HuH-7.5 (cell line): ENCODE measurements at regions not wholly inside any gene's neighbourhood (a gene's known extent, or its start where the extent isn't known, plus 50 kb on each side); places are given as distances from the start of the nearest gene placed in this dataset.
"Not testable (repeated sequence)": the region's sequence is repeated elsewhere in the genome, so short reads cannot be mapped to it uniquely, and the experiment has no call there.

ENCODE experiments used
- DNase-seq: peaks from one replicate; pipeline ENCODE4 v3.0.0; 2011; ENCODE audit warnings: low spot score

DNA sequence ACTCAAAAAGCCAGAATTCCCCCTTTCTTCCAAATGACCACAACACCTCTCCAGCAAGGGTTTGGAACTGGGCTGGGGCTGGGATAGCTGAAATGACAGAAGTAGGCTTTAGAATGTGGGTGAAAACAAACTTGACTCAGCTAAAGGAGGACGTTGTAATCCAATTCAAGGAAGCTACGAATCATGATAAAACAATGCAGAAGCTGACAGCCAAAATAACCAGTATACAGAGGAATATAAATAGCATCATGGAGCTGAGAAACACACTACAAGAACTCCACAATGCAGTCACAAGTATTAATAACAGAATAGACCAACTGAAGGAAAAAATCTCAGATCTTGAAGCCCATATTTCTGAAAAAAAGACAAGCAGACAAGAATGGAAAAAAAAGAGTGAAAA, 95.8 kb upstream of the TET2 start:
- DNase-seq = no peak

DNA sequence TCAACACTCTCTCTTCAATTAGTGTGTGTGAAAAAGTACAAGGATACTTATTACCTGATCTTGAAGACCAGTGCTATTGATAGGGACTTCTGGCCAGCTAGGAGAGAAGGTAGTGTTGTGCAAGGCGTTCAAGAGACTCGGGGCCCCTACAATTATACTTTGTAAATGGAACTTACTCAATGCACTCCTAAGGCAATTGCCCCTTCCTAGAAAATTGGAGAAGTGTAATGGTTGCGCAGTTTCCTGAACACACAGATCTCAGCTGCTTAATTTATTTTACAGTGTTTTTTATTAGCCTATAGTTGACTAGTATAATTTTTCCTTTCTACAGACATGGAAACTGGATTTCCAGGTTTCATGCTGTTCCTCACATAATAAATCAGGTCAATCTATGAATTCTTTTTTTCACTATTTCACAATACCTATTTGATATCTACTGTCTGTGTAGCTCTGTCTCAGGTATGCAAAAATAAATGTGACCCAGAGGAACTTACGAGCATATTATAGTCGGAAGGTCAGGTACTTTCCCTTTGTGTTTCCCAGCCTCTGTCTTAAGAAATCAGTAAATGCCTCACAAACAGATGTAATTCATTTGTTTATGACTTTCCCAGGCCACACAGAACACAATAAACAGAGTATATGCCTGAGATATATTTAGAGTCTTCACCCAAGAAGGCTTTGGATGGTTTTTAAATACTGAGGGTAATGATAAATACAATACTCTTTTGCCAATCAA, 89.1 kb upstream of the TET2 start:
- DNase-seq = no peak

DNA sequence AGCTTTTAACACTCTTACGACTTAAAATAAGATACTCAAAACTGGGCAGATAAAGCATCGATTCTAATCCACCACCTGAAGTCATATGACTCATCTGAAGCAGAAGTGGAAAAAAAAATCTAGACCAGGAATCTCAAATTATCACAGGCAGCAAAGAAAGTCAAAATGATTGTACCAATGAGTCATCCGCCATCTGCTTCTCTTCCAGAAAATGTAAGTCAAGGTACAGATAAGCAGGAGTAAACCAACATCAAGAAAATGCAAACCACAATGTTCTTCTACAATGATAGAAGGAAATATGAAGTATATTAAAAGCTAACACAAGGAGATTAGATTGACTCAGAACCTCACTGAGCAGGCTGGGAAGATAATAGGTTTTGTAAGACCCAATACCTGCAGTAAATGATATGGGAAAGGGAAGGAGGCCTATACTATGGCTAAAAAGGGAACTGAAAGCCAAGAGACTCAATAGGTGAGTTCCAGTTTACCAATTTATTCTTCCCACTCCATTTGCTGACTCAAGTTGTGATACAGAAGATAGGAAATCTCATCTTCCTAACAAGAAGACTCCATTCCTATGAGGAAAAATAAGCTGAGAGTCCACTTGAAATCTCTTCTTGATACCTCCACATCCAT, 88.4 kb upstream of the TET2 start:
- DNase-seq = no peak

DNA sequence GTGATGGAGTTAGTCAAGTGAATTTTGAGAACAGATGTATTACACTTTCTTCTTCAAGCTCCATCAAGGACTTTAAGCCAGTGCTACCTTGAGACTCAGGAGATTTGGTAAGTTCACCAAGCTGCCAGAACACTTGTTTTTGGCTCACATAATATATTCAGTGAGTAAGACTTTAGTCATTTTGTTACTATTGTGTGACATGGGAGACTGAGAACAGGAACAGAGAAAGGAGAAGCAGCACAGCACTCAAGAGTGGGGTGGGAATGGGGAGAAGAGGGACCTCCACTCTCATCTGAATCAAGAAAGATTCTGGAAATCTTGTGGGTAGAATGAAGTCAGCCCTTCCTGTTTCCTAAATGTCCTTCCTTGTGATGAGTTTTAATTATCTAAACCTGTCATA, 87.3 kb upstream of the TET2 start:
- DNase-seq = no peak

DNA sequence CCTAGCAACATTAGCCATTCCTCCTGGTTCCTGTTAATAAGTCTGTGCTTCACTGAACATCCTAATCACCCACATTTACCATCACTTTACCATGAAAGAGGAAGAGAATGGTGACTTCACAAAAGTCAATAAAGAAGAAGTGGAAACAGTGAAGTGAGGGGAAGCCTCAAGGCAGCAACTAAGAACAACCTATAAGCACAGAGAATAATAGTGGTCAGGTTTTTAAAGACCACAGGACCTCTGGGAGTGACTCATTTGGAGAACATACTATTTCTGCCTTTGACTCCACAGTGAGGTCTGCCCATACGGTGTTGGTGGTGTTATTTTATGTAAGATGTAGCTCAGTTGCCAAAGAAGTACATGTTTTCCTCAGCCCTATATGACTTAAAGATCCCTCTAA, 86.0 kb upstream of the TET2 start:
- no peak for DNase-seq

DNA sequence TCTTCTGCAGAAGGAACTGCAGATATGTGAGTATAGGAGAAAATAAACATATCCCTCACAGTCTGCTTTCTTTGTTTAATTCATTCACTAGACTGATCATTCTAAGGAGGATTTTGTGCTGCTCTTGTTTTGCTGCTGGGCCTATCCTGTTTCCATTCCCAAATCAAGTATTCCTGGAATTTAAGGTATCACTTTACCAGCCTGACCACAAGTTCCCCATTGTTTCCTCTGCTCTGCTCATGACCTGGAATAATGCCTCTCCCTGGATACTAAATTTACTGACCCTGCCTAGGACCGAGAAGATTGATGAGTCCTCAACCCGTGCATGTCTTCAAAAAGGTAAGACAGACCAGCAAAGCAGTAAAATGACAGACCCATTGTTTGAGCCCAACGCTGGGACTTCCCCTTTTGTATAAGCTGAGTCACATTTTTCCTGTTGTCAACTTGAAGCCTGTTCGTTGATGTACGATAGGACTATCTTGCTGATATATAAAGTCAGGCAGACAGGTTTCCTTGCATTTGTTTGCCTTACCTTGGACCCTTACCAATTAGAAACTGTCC, 85.5 kb upstream of the TET2 start:
- DNase-seq = no peak

DNA sequence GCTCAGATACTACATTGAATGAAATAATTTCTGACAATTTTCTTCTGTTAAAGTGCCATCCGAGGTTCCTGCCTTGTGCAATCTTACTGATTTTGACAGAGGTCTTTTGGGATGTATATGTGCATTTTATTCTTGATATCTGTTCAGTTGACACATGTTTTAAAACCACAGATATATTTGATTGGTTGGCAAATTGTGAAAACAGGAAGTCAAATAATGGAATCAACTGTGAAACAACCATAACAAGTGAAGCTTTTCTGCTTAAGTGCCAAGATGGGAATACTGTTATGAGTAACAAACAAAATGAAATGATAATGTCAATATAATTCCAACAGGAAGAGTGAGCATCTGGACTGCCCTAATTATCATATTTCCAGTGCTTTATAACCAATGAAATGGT, 84.9 kb upstream of the TET2 start:
- DNase-seq = no peak

DNA sequence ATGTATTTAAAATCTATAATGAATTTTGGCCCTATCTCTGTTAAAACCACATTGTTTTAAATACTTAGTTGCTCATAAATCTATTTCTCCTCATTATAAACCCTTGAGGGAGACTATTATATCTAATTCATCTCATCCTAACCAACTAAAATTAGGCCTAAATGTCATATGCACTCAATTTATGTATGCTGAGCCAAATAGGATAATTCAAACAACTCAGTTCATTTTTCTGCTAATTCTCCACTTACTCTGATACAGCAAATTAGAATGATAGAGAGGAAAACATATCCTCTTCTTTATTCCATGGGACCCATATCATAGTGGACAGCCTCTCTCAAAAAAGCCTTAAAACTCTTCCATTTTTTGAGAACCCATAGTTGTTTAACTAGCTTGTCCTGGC, 80.3 kb upstream of the TET2 start:
- DNase-seq = no peak

DNA sequence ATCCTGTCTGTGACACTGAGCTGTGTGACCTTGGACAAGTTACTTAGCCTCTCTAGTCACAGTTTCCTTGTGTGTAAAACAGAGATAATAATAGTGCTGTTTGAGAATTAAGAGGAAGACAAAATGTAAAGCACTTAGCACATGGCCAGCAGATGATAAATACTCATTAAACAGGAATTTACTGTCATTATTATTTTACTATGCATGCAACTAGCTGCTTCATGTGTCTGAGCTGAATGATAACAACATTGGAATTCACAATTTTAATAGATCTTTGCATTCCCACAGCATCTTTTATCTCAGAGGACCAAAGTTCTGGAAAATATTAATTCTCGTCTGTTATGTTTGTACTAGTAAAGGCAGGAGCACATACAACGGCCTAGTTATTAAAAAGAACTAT, 79.2 kb upstream of the TET2 start:
- no peak for DNase-seq

DNA sequence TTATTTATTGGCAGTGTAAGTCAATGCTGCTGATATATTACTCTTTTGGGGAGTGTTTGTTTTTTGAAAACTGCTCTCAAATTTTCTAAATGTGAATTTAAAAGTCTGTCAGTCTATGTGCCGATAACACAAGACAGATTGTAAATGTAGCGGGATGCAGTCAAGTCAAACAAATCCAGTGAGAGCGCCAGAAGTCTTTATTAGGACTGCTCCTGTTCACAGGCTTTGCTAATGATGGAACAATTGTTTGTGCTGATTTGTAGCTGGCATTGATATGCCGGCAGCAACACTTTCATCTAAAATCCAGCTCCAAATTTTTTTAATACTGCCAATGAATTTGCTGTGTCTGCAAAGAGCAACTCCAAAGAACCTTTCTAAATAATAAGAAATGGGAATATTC, 78.7 kb upstream of the TET2 start:
- no peak for DNase-seq

DNA sequence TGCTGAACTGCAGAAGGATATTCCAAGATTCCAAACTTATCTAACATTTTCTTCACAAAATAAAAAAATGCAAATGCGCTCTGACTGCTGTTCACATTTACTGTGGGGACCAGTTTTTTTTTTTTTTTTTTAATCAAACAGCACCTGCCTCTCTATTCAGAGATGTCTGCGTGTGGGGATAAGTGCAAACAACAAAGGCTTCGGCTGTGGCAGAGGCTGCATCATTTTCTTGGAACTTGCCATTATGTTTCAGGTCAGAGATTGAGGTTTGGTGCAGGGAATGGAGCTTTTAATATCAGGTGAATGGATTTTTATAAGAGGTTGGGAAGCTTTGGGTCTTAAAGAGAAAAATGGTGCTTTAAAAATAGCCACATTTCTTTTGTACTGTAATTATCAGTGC, 78.2 kb upstream of the TET2 start:
- DNase-seq = no peak

DNA sequence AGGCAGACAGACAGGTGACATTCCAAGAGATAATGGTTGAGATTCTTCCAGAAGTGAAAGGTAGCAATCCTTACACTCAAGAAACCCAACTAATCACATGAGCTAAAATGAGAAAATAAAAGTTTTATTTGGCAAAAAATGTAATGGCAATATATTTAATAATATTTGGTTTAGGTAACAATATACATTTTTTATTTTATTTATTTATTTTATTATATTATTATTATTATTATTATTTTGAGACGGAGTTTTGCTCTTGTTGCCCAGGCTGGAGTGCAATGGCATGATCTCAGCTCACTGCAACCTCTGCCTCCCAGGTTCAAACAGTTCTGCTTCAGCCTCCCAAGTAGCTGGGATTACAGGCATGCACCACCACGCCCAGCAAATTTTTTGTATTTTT, 74.6 kb upstream of the TET2 start:
- DNase-seq = not testable (repeated sequence)

DNA sequence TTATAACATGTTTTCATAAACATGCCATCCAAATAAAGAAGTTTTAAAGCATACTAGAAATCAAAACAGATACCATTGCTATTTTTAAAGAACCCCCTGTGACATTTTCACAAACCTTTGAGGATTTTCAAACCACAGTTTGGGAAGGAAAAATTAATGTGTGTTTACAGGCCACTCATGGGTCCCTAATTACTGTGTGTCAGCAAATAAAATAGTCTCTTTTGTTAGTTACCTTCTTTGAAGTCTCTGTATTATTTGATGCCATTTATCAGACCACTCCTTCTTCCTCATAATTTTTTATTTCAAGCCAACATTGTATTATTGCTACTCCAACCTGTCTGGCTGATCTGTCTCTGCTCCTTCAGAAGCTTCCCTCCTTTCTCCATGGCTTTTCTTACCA, 72.6 kb upstream of the TET2 start:
- DNase-seq = no peak

DNA sequence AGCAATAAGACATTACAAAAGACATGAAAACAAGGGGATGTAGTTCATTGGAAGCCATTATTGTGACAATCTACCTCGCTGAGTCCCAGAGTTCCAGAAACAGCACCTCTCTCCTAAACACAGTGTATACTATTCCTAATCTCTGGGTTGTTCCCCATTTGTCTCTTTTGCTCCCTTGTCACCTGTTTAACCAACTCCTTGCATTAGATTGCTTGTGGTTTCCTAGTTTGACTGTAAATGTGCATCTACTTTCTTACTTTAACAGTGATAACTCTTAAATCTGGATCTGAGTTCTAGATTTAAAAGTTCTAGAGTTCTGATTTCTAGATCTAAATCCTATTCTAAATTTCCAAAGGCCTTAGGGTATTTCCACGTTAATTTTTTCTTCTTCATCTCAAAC, 71.6 kb upstream of the TET2 start:
- no peak for DNase-seq

DNA sequence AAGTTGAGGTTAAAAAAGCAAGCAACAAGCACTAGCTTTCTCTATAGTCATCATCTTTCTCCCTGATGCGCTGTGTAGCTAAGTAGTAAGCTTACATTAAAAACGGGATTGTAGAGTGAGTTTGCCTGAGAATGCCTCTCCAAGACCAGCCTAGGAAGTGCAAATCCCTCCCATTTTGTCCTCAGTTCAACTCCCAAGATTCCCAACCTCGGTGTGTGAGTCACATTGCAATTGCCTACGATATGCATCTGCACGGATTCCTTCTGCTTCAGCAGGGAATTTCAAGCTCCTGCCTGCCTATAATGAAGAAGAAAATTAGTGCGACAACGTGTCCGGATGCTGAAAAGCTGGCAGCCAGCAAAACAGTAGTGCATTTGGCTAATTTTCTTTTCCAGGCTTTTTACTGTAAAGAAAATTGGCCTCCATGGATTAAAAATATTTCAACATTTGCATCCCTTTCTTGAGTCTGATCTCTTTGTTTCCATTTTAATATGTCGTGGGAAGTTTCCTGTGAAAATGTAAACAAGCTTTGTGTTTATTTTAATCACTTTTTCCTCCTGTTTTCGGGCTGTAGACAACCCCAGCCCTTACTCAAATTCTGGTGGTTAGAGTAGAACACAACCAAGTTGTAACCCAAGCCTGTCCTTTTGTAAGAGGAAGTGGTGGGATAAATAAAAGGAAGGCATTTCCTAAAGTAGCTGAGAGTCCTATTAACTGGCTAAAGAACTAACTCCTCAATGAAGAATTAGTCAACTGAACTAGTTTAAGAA, 58.4 kb upstream of the TET2 start:
- no peak for DNase-seq

DNA sequence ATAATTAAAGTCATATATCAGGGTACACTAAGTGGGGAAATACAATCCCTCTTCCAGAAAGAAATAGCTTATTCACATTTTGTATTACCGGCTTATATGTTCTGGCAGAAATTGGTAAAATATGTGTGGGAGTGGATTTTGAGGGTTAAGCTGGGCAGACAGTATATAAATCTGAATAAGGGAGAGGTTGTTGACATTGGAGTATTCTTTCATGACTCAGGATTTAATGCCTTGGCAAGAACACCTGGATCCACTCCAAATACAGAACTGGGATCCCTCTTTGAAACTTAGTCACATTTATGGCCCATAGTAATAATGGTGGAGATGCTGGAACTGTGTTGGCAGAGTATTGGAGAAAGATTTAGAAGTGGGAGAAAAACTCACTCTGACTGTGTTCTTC, 54.3 kb upstream of the TET2 start:
- no peak for DNase-seq

DNA sequence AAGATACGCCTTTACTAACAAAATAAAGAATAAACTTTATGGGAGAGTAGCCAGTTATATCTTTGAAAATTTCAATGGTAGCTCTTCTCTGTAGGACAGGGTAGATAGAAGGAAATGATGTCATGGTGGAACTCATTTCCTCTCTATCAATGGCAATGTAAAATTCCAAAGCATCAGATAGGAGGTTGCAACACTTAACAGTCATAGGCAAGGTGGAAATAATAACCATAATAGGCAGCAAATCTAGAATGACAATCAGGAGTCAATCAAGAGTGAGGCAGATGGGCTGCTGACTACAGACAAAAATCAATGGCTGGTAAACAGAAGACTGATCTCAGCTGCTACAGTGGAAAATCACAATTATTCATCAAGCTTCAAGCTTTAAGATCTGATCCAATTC, 53.9 kb upstream of the TET2 start:
- no peak for DNase-seq

DNA sequence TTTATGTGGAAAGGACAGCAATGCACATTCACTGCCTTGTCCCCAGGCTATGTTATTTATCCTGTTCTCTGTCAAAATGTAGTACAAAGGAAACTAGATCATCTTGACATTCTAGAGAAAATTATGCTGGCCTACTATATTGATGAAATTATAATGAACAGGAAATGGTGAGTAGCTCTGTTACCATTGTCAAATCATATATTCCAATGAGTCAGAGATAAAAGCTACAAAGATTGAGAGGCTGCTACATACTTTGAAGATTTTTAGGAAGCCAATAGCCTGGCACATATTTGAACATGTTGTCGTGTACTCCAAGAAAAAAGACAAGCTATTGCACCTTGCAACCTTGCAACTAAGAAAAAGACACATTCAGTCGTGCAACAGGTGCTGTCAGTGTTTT, 52.7 kb upstream of the TET2 start:
- no peak for DNase-seq
